A673 (cell line): ENCODE measurements at regions not wholly inside any gene's neighbourhood (a gene's known extent, or its start where the extent isn't known, plus 50 kb on each side); places are given as distances from the start of the nearest gene placed in this dataset.
"Not testable (repeated sequence)": the region's sequence is repeated elsewhere in the genome, so short reads cannot be mapped to it uniquely, and the experiment has no call there.

Source experiments
- BruUV-seq: library from RNA; stranded (reverse); fragments of 400-500 nt; replicated peaks from 2 replicates; lab custom pipeline; 2021; lab: Mats Ljungman, UMichigan
- CTCF ChIA-PET: fragments of 300-600 bp; sonication (Branson Sonifier 250); formaldehyde crosslinking; loops from one replicate; lab custom pipeline; 2022; ENCODE audit warnings: antibody characterized with exemption; lab: Charles Lee
- POLR2A ChIA-PET: fragments of 300-600 bp; sonication (Branson Sonifier 250); formaldehyde crosslinking; loops from one replicate; lab custom pipeline; 2022; ENCODE audit warnings: antibody characterized with exemption; ENCODE audit not compliant: low non-redundant PET; lab: Charles Lee
- DNase-seq: peaks from one replicate; pipeline ENCODE4 v3.0.0-alpha.2; 2015; ENCODE audit warnings: low spot score
- H3K27ac ChIP-seq: fragments of 200-600 bp; sonication (generic); 2 replicates; pipeline ENCODE4 v1.5.1; 2016; ENCODE audit warnings: mixed run types, low read depth, mild to moderate bottlenecking, mixed read lengths, antibody characterized with exemption, low read length; ENCODE audit not compliant: poor library complexity, severe bottlenecking
- H3K27me3 ChIP-seq: fragments of 200-600 bp; sonication (generic); replicated peaks from 2 replicates; pipeline ENCODE4 v1.6.1; 2017; ENCODE audit warnings: mixed run types, low read depth, mild to moderate bottlenecking, mixed read lengths, antibody characterized with exemption, low read length; ENCODE audit not compliant: insufficient read depth, poor library complexity
- H3K36me3 ChIP-seq: fragments of 200-600 bp; sonication (generic); 2 replicates; pipeline ENCODE4 v1.6.1; 2016; ENCODE audit warnings: mixed run types, mild to moderate bottlenecking, mixed read lengths, antibody characterized with exemption, low read length; ENCODE audit not compliant: insufficient read depth, poor library complexity, severe bottlenecking
- H3K4me1 ChIP-seq: fragments of 200-600 bp; sonication (generic); 2 replicates; pipeline ENCODE4 v1.6.1; 2017; ENCODE audit warnings: mixed run types, mild to moderate bottlenecking, mixed read lengths, antibody characterized with exemption, low read length; ENCODE audit not compliant: insufficient read depth, poor library complexity, severe bottlenecking
- H3K4me3 ChIP-seq: fragments of 200-600 bp; sonication (generic); 2 replicates; pipeline ENCODE4 v1.5.1; 2016; ENCODE audit warnings: low read depth, mixed run types, mild to moderate bottlenecking, mixed read lengths, low read length; ENCODE audit not compliant: poor library complexity, severe bottlenecking
- H3K9me3 ChIP-seq: fragments of 200-600 bp; sonication (generic); 2 replicates; pipeline ENCODE4 v1.6.1; 2016; ENCODE audit warnings: mixed run types, low read depth, mild to moderate bottlenecking, mixed read lengths, antibody characterized with exemption, low read length; ENCODE audit not compliant: poor library complexity, severe bottlenecking
- CTCF ChIP-seq: fragments of 300-800, 200-600 bp; sonication (generic); conservative IDR thresholded peaks from 2 replicates; pipeline ENCODE4 v1.5.1; 2017; ENCODE audit warnings: low read depth, mild to moderate bottlenecking, antibody characterized with exemption, low read length, moderate library complexity, mixed read lengths
- EZH2 ChIP-seq: fragments of 200-600 bp; sonication (generic); IDR thresholded peaks from 2 replicates; pipeline ENCODE4 v1.6.1; 2017; ENCODE audit warnings: borderline replicate concordance, low read depth, mild to moderate bottlenecking, mixed read lengths, antibody characterized with exemption, low read length; ENCODE audit not compliant: poor library complexity, severe bottlenecking
- intact Hi-C: fragments of 100-400 bp; cut with micrococcal nuclease; formaldehyde crosslinking; loops from one replicate; pipeline ENCODE4 v1.10.0; 2022; ENCODE audit not compliant: unreplicated experiment

GRCh38 chr5:113703266-113703665, 189.8 kb downstream of the YTHDC2 start:
- BruUV-seq: no TSS peak
- Histone ChIP-seq H3K9me3 (no peaks in the 10 kb centered on the region), H3K27ac (no peak overlapping the region), H3K36me3 (no peaks in the 10 kb centered on the region), H3K4me1 (no peaks in the 10 kb centered on the region), H3K27me3 (no peaks in the 10 kb centered on the region), H3K4me3 (no peak overlapping the region)
- intact Hi-C loops: no loop called here
- POLR2A ChIA-PET: no interaction called here
- TF ChIP-seq EZH2 (no peak), CTCF (no peak)
- no peak for DNase-seq
- CTCF ChIA-PET: no interaction called here

GRCh38 chr5:113705657-113706056, 192.2 kb downstream of the YTHDC2 start:
- Histone ChIP-seq H3K9me3 (no peaks in the 10 kb centered on the region), H3K27ac (no peak overlapping the region), H3K4me3 (no peak overlapping the region), H3K36me3 (no peaks in the 10 kb centered on the region), H3K27me3 (no peaks in the 10 kb centered on the region), H3K4me1 (no peaks in the 10 kb centered on the region)
- ChIA-PET CTCF (no interaction called here), POLR2A (no interaction called here)
- BruUV-seq: no TSS peak
- TF ChIP-seq CTCF: no peak
- no peak for TF ChIP-seq EZH2
- DNase-seq: no peak
- intact Hi-C loops: no loop called here

- Histone ChIP-seq H3K4me1 (no peaks in the 10 kb centered on the region), H3K36me3 (no peaks in the 10 kb centered on the region), H3K4me3 (no peak overlapping the region), H3K27ac (no peak overlapping the region), H3K9me3 (no peaks in the 10 kb centered on the region), H3K27me3 (no peaks in the 10 kb centered on the region)
- ChIA-PET CTCF (no interaction called here), POLR2A (no interaction called here)
- peak; percentile 4 for DNase-seq
- no TSS peak for BruUV-seq
- no peak for TF ChIP-seq EZH2
- TF ChIP-seq CTCF: no peak
- intact Hi-C loops: no loop called here
Measured at GRCh38 chr5:113713051-113713450, 199.6 kb downstream of the YTHDC2 start.

DNA sequence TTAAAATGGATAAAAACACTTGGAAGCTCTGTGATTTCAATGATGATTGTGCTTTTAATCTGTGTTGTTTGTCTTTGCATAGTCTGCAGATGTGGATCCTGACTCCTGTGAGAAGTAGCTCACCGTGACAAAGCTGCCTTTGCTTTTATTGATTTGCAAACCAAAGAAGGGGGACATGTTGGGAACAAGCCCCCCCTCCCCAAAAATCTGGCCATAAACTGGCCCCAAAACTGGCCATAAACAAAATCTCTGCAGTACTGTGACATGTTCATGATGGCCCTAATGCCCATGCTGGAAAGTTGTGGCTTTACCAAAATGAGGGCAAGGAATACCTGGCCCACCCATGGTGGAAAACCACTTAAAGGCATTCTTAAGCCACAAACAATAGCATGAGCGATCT, 202.4 kb downstream of the YTHDC2 start:
- DNase-seq, H3K9me3 ChIP-seq, POLR2A ChIA-PET, H3K27me3 ChIP-seq, H3K27ac ChIP-seq, H3K36me3 ChIP-seq, CTCF ChIA-PET, BruUV-seq, H3K4me3 ChIP-seq, intact Hi-C loops, H3K4me1 ChIP-seq: not testable (repeated sequence)
